ENCODE measurements at regions not wholly inside any gene's neighbourhood (a gene's known extent, or its start where the extent isn't known, plus 50 kb on each side); places are given as distances from the start of the nearest gene placed in this dataset.
A peak's percentile ranks its signal among the peaks of the same experiment; 100 is the strongest.

GRCh38 chr22:44580176-44581095 lies 82.4 kb upstream of the RTL6 start:
- FAIRE-seq, result no peak

GRCh38 chr22:44578516-44579230 lies 80.6 kb upstream of the RTL6 start:
- FAIRE-seq (no peak), DNase-seq (ENCODE audit: extremely low spot score, insufficient read length, low read depth) (no peak)

More at GRCh38 chr22:44580176-44581095, 82.4 kb upstream of the RTL6 start:
- no peak for DNase-seq (ENCODE audit: extremely low spot score, insufficient read length, low read depth)

GRCh38 chr22:44578110-44578457 lies 80.1 kb upstream of the RTL6 start:
- FAIRE-seq, result no peak
- no peak for DNase-seq (ENCODE audit: extremely low spot score, insufficient read length, low read depth)

- FAIRE-seq, result no peak
Observed at GRCh38 chr22:44577391-44578109, 79.5 kb upstream of the RTL6 start.

GRCh38 chr22:44576311-44577260 lies 78.6 kb upstream of the RTL6 start:
- no peak for FAIRE-seq
- DNase-seq (ENCODE audit: extremely low spot score, insufficient read length, low read depth), result no peak

More at GRCh38 chr22:44577391-44578109, 79.5 kb upstream of the RTL6 start:
- no peak for DNase-seq (ENCODE audit: extremely low spot score, insufficient read length, low read depth)

GRCh38 chr22:44575381-44576268 lies 77.6 kb upstream of the RTL6 start:
- FAIRE-seq (no peak), DNase-seq (ENCODE audit: extremely low spot score, insufficient read length, low read depth) (no peak)

- no peak for DNase-seq (ENCODE audit: extremely low spot score, insufficient read length, low read depth)
- FAIRE-seq, result no peak
Observed at GRCh38 chr22:44574640-44575380, 76.8 kb upstream of the RTL6 start.

- FAIRE-seq (no peak), DNase-seq (ENCODE audit: extremely low spot score, insufficient read length, low read depth) (no peak)
Observed at GRCh38 chr22:44574057-44574639, 76.1 kb upstream of the RTL6 start.

GRCh38 chr22:44573451-44573850 lies 75.4 kb upstream of the RTL6 start:
- FAIRE-seq (no peak), DNase-seq (ENCODE audit: extremely low spot score, insufficient read length, low read depth) (no peak)

- DNase-seq (ENCODE audit: extremely low spot score, insufficient read length, low read depth) (no peak), FAIRE-seq (no peak)
Observed at GRCh38 chr22:44572414-44573207, 74.6 kb upstream of the RTL6 start.

- no peak for FAIRE-seq
- no peak for DNase-seq (ENCODE audit: extremely low spot score, insufficient read length, low read depth)
Observed at GRCh38 chr22:44571566-44572413, 73.8 kb upstream of the RTL6 start.

- FAIRE-seq (no peak), DNase-seq (ENCODE audit: extremely low spot score, insufficient read length, low read depth) (no peak)
Observed at GRCh38 chr22:44570476-44571445, 72.7 kb upstream of the RTL6 start.

GRCh38 chr22:44569561-44569991 lies 71.5 kb upstream of the RTL6 start:
- FAIRE-seq (no peak), DNase-seq (ENCODE audit: extremely low spot score, insufficient read length, low read depth) (no peak)

- DNase-seq (ENCODE audit: extremely low spot score, insufficient read length, low read depth), result no peak
- FAIRE-seq, result peak; percentile 56
Observed at GRCh38 chr22:44567846-44568493, 69.9 kb upstream of the RTL6 start.

All from GM18507 (cell line).